ENCODE measurements at regions not wholly inside any gene's neighbourhood (a gene's known extent, or its start where the extent isn't known, plus 50 kb on each side); places are given as distances from the start of the nearest gene placed in this dataset.

- H3K27ac ChIP-seq (ENCODE audit: insufficient read depth, low read depth, low read length, poor library complexity, severe bottlenecking), result no peak overlapping the region
- no peaks in the 10 kb centered on the region for H3K27me3 ChIP-seq (ENCODE audit: control insufficient read depth, insufficient read depth, low read length, poor library complexity, severe bottlenecking)
- no peak overlapping the region for H3K4me3 ChIP-seq (ENCODE audit: insufficient read depth, low read depth, low read length)
- H3K9me3 ChIP-seq (ENCODE audit: control insufficient read depth, low read length), result no peaks in the 10 kb centered on the region
- 96 to 97% methylated on average over 5 of the region's 5 CpGs for WGBS, 2 experiments
- H3K4me1 ChIP-seq (ENCODE audit: control insufficient read depth, insufficient read depth, low read length), result no peaks in the 10 kb centered on the region
- H3K36me3 ChIP-seq (ENCODE audit: control insufficient read depth, insufficient read depth, low read length), result no peaks in the 10 kb centered on the region
Measured at GRCh38 chr2:4020153-4020552, 316.8 kb downstream of the DCDC2C start.

- Histone ChIP-seq H3K4me3 (ENCODE audit: insufficient read depth, low read depth, low read length) (no peak overlapping the region), H3K36me3 (ENCODE audit: control insufficient read depth, insufficient read depth, low read length) (no peaks in the 10 kb centered on the region), H3K27ac (ENCODE audit: insufficient read depth, low read depth, low read length, poor library complexity, severe bottlenecking) (no peak overlapping the region), H3K4me1 (ENCODE audit: control insufficient read depth, insufficient read depth, low read length) (no peaks in the 10 kb centered on the region), H3K27me3 (ENCODE audit: control insufficient read depth, insufficient read depth, low read length, poor library complexity, severe bottlenecking) (no peaks in the 10 kb centered on the region), H3K9me3 (ENCODE audit: control insufficient read depth, low read length) (no peaks in the 10 kb centered on the region)
- WGBS, 2 experiments, result 93 to 95% methylated on average over 10 of the region's 10 CpGs
Measured at GRCh38 chr2:4020649-4021048, 317.3 kb downstream of the DCDC2C start.

- Histone ChIP-seq H3K9me3 (ENCODE audit: control insufficient read depth, low read length) (no peaks in the 10 kb centered on the region), H3K27ac (ENCODE audit: insufficient read depth, low read depth, low read length, poor library complexity, severe bottlenecking) (no peak overlapping the region), H3K27me3 (ENCODE audit: control insufficient read depth, insufficient read depth, low read length, poor library complexity, severe bottlenecking) (no peaks in the 10 kb centered on the region), H3K4me1 (ENCODE audit: control insufficient read depth, insufficient read depth, low read length) (no peaks in the 10 kb centered on the region), H3K4me3 (ENCODE audit: insufficient read depth, low read depth, low read length) (no peak overlapping the region), H3K36me3 (ENCODE audit: control insufficient read depth, insufficient read depth, low read length) (no peaks in the 10 kb centered on the region)
- WGBS, 2 experiments, result 95 to 99% methylated on average over 5 of the region's 5 CpGs
Measured at GRCh38 chr2:4024605-4025004, 321.2 kb downstream of the DCDC2C start.

GRCh38 chr2:4029081-4029480 lies 325.7 kb downstream of the DCDC2C start:
- WGBS, 2 experiments, result 83 to 86% methylated on average over 1 of the region's 2 CpGs

GRCh38 chr2:4039896-4040295 lies 336.5 kb downstream of the DCDC2C start:
- no peaks in the 10 kb centered on the region for H3K9me3 ChIP-seq (ENCODE audit: control insufficient read depth, low read length)
- no peak overlapping the region for H3K27ac ChIP-seq (ENCODE audit: insufficient read depth, low read depth, low read length, poor library complexity, severe bottlenecking)
- no peak overlapping the region for H3K4me3 ChIP-seq (ENCODE audit: insufficient read depth, low read depth, low read length)
- H3K36me3 ChIP-seq (ENCODE audit: control insufficient read depth, insufficient read depth, low read length), result no peaks in the 10 kb centered on the region
- H3K27me3 ChIP-seq (ENCODE audit: control insufficient read depth, insufficient read depth, low read length, poor library complexity, severe bottlenecking), result no peaks in the 10 kb centered on the region
- no peaks in the 10 kb centered on the region for H3K4me1 ChIP-seq (ENCODE audit: control insufficient read depth, insufficient read depth, low read length)
- 94 to 96% methylated on average over 7 of the region's 7 CpGs for WGBS, 2 experiments

More at GRCh38 chr2:4029081-4029480, 325.7 kb downstream of the DCDC2C start:
- no peak overlapping the region for H3K4me3 ChIP-seq (ENCODE audit: insufficient read depth, low read depth, low read length)
- no peaks in the 10 kb centered on the region for H3K27me3 ChIP-seq (ENCODE audit: control insufficient read depth, insufficient read depth, low read length, poor library complexity, severe bottlenecking)
- H3K9me3 ChIP-seq (ENCODE audit: control insufficient read depth, low read length), result no peaks in the 10 kb centered on the region
- no peaks in the 10 kb centered on the region for H3K4me1 ChIP-seq (ENCODE audit: control insufficient read depth, insufficient read depth, low read length)
- H3K27ac ChIP-seq (ENCODE audit: insufficient read depth, low read depth, low read length, poor library complexity, severe bottlenecking), result no peak overlapping the region
- no peaks in the 10 kb centered on the region for H3K36me3 ChIP-seq (ENCODE audit: control insufficient read depth, insufficient read depth, low read length)

- 90 to 94% methylated on average over 9 of the region's 9 CpGs for WGBS, 2 experiments
- Histone ChIP-seq H3K4me1 (ENCODE audit: control insufficient read depth, insufficient read depth, low read length) (no peaks in the 10 kb centered on the region), H3K4me3 (ENCODE audit: insufficient read depth, low read depth, low read length) (no peak overlapping the region), H3K9me3 (ENCODE audit: control insufficient read depth, low read length) (no peaks in the 10 kb centered on the region), H3K27ac (ENCODE audit: insufficient read depth, low read depth, low read length, poor library complexity, severe bottlenecking) (no peak overlapping the region), H3K36me3 (ENCODE audit: control insufficient read depth, insufficient read depth, low read length) (no peaks in the 10 kb centered on the region), H3K27me3 (ENCODE audit: control insufficient read depth, insufficient read depth, low read length, poor library complexity, severe bottlenecking) (no peaks in the 10 kb centered on the region)
Measured at GRCh38 chr2:4047961-4048891, 344.9 kb downstream of the DCDC2C start.

GRCh38 chr2:4049463-4049862 lies 346.1 kb downstream of the DCDC2C start:
- Histone ChIP-seq H3K36me3 (ENCODE audit: control insufficient read depth, insufficient read depth, low read length) (no peaks in the 10 kb centered on the region), H3K4me3 (ENCODE audit: insufficient read depth, low read depth, low read length) (no peak overlapping the region), H3K4me1 (ENCODE audit: control insufficient read depth, insufficient read depth, low read length) (no peaks in the 10 kb centered on the region), H3K27ac (ENCODE audit: insufficient read depth, low read depth, low read length, poor library complexity, severe bottlenecking) (no peak overlapping the region), H3K27me3 (ENCODE audit: control insufficient read depth, insufficient read depth, low read length, poor library complexity, severe bottlenecking) (no peaks in the 10 kb centered on the region), H3K9me3 (ENCODE audit: control insufficient read depth, low read length) (no peaks in the 10 kb centered on the region)
- whole genome bisulfite sequencing, 2 experiments, result 97% methylated on average over 3 of the region's 3 CpGs

- Histone ChIP-seq H3K4me3 (ENCODE audit: insufficient read depth, low read depth, low read length) (no peak overlapping the region), H3K36me3 (ENCODE audit: control insufficient read depth, insufficient read depth, low read length) (no peaks in the 10 kb centered on the region), H3K27me3 (ENCODE audit: control insufficient read depth, insufficient read depth, low read length, poor library complexity, severe bottlenecking) (no peaks in the 10 kb centered on the region), H3K9me3 (ENCODE audit: control insufficient read depth, low read length) (no peaks in the 10 kb centered on the region), H3K27ac (ENCODE audit: insufficient read depth, low read depth, low read length, poor library complexity, severe bottlenecking) (no peak overlapping the region), H3K4me1 (ENCODE audit: control insufficient read depth, insufficient read depth, low read length) (no peaks in the 10 kb centered on the region)
- 90 to 91% methylated on average over 7 of the region's 7 CpGs for WGBS, 2 experiments
Measured at GRCh38 chr2:4053769-4054493, 350.6 kb downstream of the DCDC2C start.

- H3K4me3 ChIP-seq (ENCODE audit: insufficient read depth, low read depth, low read length), result no peak overlapping the region
- no peaks in the 10 kb centered on the region for H3K4me1 ChIP-seq (ENCODE audit: control insufficient read depth, insufficient read depth, low read length)
- WGBS, 2 experiments, result 72 to 93% methylated on average over 1 to 4 of the region's 4 CpGs
- no peaks in the 10 kb centered on the region for H3K27me3 ChIP-seq (ENCODE audit: control insufficient read depth, insufficient read depth, low read length, poor library complexity, severe bottlenecking)
- H3K36me3 ChIP-seq (ENCODE audit: control insufficient read depth, insufficient read depth, low read length), result no peaks in the 10 kb centered on the region
- no peaks in the 10 kb centered on the region for H3K9me3 ChIP-seq (ENCODE audit: control insufficient read depth, low read length)
- no peak overlapping the region for H3K27ac ChIP-seq (ENCODE audit: insufficient read depth, low read depth, low read length, poor library complexity, severe bottlenecking)
Measured at GRCh38 chr2:4066217-4066616, 362.8 kb downstream of the DCDC2C start.

- H3K27me3 ChIP-seq (ENCODE audit: control insufficient read depth, insufficient read depth, low read length, poor library complexity, severe bottlenecking), result no peaks in the 10 kb centered on the region
- H3K27ac ChIP-seq (ENCODE audit: insufficient read depth, low read depth, low read length, poor library complexity, severe bottlenecking), result no peak overlapping the region
- H3K4me1 ChIP-seq (ENCODE audit: control insufficient read depth, insufficient read depth, low read length), result peaks cover 7% of the 10 kb centered on the region
- no peaks in the 10 kb centered on the region for H3K9me3 ChIP-seq (ENCODE audit: control insufficient read depth, low read length)
- no peak overlapping the region for H3K4me3 ChIP-seq (ENCODE audit: insufficient read depth, low read depth, low read length)
- WGBS, 2 experiments, result 72 to 75% methylated on average over 11 of the region's 11 CpGs
- no peaks in the 10 kb centered on the region for H3K36me3 ChIP-seq (ENCODE audit: control insufficient read depth, insufficient read depth, low read length)
Measured at GRCh38 chr2:4073026-4073569, 369.7 kb downstream of the DCDC2C start.

Data from ectodermal cell (in vitro differentiated cells).